Activated CD4-positive, alpha-beta memory T cell treated with anti-CD3 and anti-CD28 coated beads for 36 hours (primary cell): ENCODE measurements at regions not wholly inside any gene's neighbourhood (a gene's known extent, or its start where the extent isn't known, plus 50 kb on each side); places are given as distances from the start of the nearest gene placed in this dataset.
"Not testable (repeated sequence)": the region's sequence is repeated elsewhere in the genome, so short reads cannot be mapped to it uniquely, and the experiment has no call there.

Source experiments
- CTCF ChIA-PET: fragments of 350-600 bp; sonication (Branson Sonifier 250); formaldehyde crosslinking; loops from one replicate; lab custom pipeline; 2021; ENCODE audit warnings: antibody characterized with exemption, inconsistent platforms; lab: Charles Lee
- POLR2A ChIA-PET: fragments of 350-600 bp; sonication (Branson Sonifier 250); formaldehyde crosslinking; loops from one replicate; lab custom pipeline; 2021; ENCODE audit warnings: antibody characterized with exemption; lab: Charles Lee
- DNase-seq: peaks from one replicate; pipeline ENCODE4 v3.0.0-alpha.2; 2020
- H3K27ac Mint-ChIP-seq: one replicate; pipeline ENCODE4 v1.8.0; 2021; ENCODE audit warnings: mixed read lengths
- H3K27me3 Mint-ChIP-seq: one replicate; pipeline ENCODE4 v1.8.0; 2021; ENCODE audit warnings: mixed read lengths
- H3K36me3 Mint-ChIP-seq: one replicate; pipeline ENCODE4 v1.8.0; 2021; ENCODE audit warnings: mixed read lengths
- H3K4me1 Mint-ChIP-seq: one replicate; pipeline ENCODE4 v1.8.0; 2021; ENCODE audit warnings: low read depth, mixed read lengths
- H3K4me3 Mint-ChIP-seq: one replicate; pipeline ENCODE4 v1.8.0; 2021; ENCODE audit warnings: mild to moderate bottlenecking, mixed read lengths
- H3K9me3 Mint-ChIP-seq: one replicate; pipeline ENCODE4 v1.8.0; 2021; ENCODE audit warnings: mixed read lengths
- intact Hi-C: fragments of 100-400 bp; cut with micrococcal nuclease; formaldehyde crosslinking; loops from one replicate; pipeline ENCODE4 v1.15.1; 2023

DNA sequence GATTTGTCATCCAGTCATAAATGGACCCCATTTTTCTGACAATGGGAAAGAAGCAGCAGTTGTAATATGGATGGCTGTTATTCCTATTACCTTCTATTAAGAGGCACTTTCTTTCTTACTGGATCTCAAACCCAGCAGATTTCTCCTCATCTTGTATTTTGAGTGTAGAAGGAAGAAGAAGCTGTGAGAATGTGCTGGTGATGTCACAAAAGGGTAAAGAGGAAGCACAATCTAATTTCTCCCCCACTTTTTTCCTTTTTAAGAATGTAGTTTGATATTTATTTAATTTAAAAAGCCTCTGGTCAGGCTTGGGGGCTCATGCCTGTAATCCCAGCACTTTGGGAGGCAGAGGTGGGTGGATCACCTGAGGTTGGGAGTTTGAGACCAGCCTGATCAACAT, 100.0 kb upstream of the JARID2 start:
- Mint-ChIP-seq H3K27ac (no peak overlapping the region), H3K36me3 (no peaks in the 10 kb centered on the region), H3K9me3 (no peaks in the 10 kb centered on the region), H3K4me3 (no peak overlapping the region), H3K4me1 (no peaks in the 10 kb centered on the region), H3K27me3 (no peaks in the 10 kb centered on the region)
- intact Hi-C loops, result no loop called here
- ChIA-PET CTCF (no interaction called here), POLR2A (no interaction called here)
- no peak for DNase-seq

DNA sequence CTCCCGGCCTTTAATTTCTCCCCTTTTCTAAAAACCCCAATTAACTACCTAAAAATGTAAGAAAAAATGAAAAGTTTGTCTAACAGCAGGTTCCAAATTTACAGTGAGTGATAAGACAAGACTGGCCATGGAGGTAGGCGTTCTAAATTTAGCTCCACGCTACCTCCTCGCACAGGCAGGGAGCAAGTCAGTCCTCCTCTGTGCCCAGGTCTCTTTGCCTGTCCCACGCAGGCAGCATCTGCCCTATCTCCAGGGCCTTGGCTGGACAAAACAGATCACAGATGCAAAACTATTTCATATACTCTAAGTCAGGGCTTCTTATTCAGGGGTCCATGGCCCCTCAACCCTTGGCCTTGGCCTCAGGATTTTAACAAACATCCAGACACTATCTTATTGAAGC, 98.0 kb upstream of the JARID2 start:
- DNase-seq, result no peak
- H3K27ac Mint-ChIP-seq, result no peak overlapping the region
- no peak overlapping the region for H3K4me3 Mint-ChIP-seq
- POLR2A ChIA-PET, result no interaction called here
- H3K36me3 Mint-ChIP-seq, result no peaks in the 10 kb centered on the region
- CTCF ChIA-PET, result no interaction called here
- no peaks in the 10 kb centered on the region for H3K4me1 Mint-ChIP-seq
- no peaks in the 10 kb centered on the region for H3K9me3 Mint-ChIP-seq
- intact Hi-C loops, result no loop called here
- H3K27me3 Mint-ChIP-seq, result no peaks in the 10 kb centered on the region

DNA sequence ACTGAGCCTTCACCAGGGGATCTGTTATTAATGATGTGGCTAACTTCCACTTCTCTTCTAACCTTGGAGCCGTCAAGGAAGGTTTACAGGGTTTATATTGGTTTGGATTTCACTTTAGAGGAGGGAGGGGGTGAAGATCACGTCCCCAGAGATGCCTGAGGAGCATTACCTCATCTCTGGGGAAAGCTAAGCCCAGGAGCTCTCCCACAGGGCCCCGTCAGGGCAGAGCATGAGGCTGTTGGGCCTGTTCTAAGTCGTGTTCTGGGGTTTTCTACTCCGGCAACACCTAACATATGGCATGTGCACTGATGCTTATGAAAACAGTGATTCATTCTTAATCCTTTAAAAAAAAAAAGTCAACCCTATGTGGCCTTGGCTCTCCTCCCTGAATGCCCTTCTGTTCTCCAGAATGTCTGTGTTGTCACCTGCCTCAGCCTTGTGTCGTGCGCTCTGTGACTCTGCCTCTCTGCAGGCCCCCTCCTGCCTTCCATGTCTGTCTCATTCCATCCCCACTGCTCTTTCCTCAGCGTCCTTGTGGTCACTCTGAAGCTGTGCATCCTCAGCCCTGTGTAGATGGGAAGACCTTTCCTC, 97.4 kb upstream of the JARID2 start:
- ChIA-PET CTCF (no interaction called here), POLR2A (no interaction called here)
- DNase-seq, result no peak
- Mint-ChIP-seq H3K4me3 (no peak overlapping the region), H3K36me3 (no peaks in the 10 kb centered on the region), H3K27me3 (no peaks in the 10 kb centered on the region), H3K4me1 (no peaks in the 10 kb centered on the region), H3K9me3 (no peaks in the 10 kb centered on the region), H3K27ac (no peak overlapping the region)
- intact Hi-C loops, result no loop called here

DNA sequence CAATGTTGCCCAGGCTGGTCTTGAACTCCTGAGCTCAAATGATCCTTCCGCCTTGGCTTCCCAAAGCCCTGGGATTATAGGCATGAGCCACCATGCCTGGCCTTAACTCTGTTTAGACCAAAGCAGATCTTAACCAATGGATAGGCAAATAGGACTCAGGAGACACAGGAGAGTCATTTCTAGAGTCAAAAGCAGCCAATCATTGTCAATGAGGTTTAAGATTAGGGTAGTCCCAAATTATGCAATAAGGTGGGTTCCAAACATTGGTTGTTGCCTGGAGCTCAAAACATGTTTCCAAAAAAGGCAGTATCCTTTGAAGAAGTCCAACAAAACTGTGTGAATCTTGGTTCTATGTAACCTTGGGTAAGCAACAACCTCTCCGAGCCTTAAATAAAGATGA, 95.7 kb upstream of the JARID2 start:
- Mint-ChIP-seq H3K36me3 (no peaks in the 10 kb centered on the region), H3K4me3 (no peak overlapping the region), H3K4me1 (no peaks in the 10 kb centered on the region), H3K27me3 (no peaks in the 10 kb centered on the region), H3K27ac (no peak overlapping the region), H3K9me3 (no peaks in the 10 kb centered on the region)
- DNase-seq, result no peak
- CTCF ChIA-PET, result no interaction called here
- intact Hi-C loops, result no loop called here
- POLR2A ChIA-PET, result no interaction called here

DNA sequence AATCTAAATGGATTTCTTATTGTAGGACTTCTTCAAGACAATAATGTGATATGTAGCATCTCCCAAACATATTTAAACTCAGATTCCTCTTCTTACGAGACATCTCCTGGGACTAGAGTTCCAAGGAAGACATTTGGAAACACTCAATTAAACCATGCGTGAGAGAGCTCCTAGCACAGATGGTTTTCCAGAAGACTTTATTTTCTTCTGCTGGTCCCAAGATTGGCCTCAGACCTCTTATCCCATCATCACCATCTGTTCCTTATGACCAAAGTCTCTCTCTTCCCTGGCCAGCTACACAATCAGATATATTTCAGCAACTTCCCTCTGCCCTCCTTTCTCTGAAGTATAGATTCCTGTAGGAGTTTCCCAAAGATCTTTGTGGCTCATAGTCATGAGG, 93.2 kb upstream of the JARID2 start:
- H3K36me3 Mint-ChIP-seq, result no peaks in the 10 kb centered on the region
- no peaks in the 10 kb centered on the region for H3K27me3 Mint-ChIP-seq
- no peak for DNase-seq
- H3K4me3 Mint-ChIP-seq, result no peak overlapping the region
- ChIA-PET CTCF (no interaction called here), POLR2A (no interaction called here)
- intact Hi-C loops, result no loop called here
- H3K4me1 Mint-ChIP-seq, result no peaks in the 10 kb centered on the region
- no peak overlapping the region for H3K27ac Mint-ChIP-seq
- H3K9me3 Mint-ChIP-seq, result no peaks in the 10 kb centered on the region

DNA sequence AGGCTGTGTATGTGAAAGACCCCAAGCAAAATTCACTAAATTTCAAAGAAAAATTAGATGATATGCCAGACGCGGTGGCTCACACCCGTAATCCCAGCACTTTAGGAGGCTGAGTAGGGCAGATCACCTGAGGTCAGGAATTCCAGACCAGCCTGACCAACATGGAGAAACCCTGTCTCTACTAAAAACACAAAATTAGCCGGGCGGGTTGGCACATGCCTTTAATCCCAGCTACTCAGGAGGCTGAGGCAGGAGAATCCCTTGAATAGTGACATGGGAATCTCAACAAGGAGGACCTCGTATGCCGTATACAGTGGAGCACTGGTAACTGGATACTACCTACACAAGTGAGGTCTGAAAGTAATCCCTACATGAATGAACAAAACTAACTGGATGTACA, 92.7 kb upstream of the JARID2 start:
- ChIA-PET CTCF (no interaction called here), POLR2A (no interaction called here)
- H3K4me3 Mint-ChIP-seq, result no peak overlapping the region
- DNase-seq, result no peak
- intact Hi-C loops, result no loop called here
- no peaks in the 10 kb centered on the region for H3K9me3 Mint-ChIP-seq
- H3K27me3 Mint-ChIP-seq, result no peaks in the 10 kb centered on the region
- H3K4me1 Mint-ChIP-seq, result no peaks in the 10 kb centered on the region
- no peaks in the 10 kb centered on the region for H3K36me3 Mint-ChIP-seq
- H3K27ac Mint-ChIP-seq, result no peak overlapping the region

DNA sequence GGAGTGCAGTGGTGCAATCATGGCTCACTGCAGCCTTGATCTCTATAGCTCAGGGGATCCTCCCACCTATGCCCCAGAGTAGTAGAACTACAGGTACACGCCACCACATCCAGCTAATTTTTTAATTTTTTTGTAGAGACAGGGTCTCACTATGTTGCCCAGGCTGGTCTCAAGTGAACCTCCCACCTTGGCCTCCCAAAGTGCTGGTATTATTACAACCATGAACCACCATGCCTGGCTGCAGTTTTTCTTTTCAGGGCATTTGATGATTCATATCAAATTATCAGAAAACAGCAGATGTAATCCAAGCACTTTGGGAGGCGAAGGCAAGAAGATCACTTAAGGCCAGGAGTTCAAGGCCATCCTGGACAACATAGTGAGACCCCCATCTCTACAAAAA, 88.4 kb upstream of the JARID2 start:
- no peak overlapping the region for H3K4me3 Mint-ChIP-seq
- CTCF ChIA-PET, result no interaction called here
- no peaks in the 10 kb centered on the region for H3K4me1 Mint-ChIP-seq
- no peak for DNase-seq
- POLR2A ChIA-PET, result no interaction called here
- intact Hi-C loops, result no loop called here
- no peaks in the 10 kb centered on the region for H3K36me3 Mint-ChIP-seq
- no peaks in the 10 kb centered on the region for H3K27me3 Mint-ChIP-seq
- H3K27ac Mint-ChIP-seq, result no peak overlapping the region
- H3K9me3 Mint-ChIP-seq, result no peaks in the 10 kb centered on the region

DNA sequence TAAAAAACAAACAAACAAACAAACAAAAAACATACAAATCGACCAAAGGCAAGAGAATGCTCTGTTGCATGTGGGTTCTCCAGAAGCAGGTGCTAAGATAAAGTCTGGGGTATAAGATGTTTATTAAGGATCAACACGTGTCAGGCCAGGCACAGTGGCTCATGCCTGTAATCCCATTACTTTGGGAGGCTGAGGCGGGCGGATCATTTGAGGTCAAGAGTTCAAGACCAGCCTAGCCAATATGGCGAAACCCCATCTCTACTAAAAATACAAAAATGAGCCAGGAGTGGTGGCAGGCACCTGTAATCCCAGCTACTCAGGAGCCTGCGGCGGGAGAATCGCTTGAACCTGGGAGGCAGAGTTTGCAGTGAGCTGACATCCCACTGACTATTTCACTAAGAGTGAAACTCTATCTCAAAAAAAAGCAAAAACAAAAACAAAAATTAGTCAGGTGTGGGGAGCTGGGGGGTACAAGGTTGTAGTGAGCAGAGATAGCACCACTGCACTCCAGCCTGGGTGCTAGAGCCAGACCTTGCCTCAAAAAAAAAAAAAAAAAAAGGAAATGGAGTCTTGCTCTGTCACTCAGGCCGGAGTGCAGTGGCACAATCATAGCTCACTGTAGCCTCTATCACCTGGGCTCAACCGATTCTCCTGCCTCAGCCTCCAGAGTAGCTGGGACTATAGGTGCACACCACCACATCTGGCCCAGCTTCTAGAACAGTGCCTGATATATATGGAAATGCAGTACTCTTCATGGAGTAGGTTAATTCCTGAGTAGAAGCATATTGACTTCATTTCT, 86.8 kb upstream of the JARID2 start:
- H3K4me3 Mint-ChIP-seq, result no peak overlapping the region

DNA sequence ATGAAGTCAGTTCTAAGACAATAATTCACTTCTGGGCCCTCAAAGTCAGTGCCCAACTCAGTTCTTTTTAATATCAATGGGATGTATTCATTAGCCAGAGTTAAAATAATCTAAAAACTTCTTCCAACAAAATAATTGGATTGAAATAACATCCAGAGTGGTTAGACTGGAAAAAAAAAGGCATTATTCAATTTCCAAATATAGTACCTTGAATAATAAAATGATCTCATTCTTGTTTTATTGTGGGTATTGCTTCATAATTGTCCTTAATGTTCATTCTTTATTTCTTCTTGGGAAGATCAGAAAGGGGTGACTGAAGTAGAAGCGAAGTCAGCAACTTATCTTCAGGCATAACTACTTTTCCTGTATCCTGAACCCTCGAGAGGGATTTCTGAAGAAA, 85.1 kb upstream of the JARID2 start:
- CTCF ChIA-PET, result no interaction called here
- intact Hi-C loops, result no loop called here

More for the DNA sequence above, 86.8 kb upstream of the JARID2 start:
- H3K9me3 Mint-ChIP-seq, result no peaks in the 10 kb centered on the region
- no peaks in the 10 kb centered on the region for H3K4me1 Mint-ChIP-seq
- intact Hi-C loops, result no loop called here
- CTCF ChIA-PET, result no interaction called here
- POLR2A ChIA-PET, result no interaction called here
- H3K36me3 Mint-ChIP-seq, result no peaks in the 10 kb centered on the region
- no peak overlapping the region for H3K27ac Mint-ChIP-seq
- no peak for DNase-seq
- no peaks in the 10 kb centered on the region for H3K27me3 Mint-ChIP-seq

DNA sequence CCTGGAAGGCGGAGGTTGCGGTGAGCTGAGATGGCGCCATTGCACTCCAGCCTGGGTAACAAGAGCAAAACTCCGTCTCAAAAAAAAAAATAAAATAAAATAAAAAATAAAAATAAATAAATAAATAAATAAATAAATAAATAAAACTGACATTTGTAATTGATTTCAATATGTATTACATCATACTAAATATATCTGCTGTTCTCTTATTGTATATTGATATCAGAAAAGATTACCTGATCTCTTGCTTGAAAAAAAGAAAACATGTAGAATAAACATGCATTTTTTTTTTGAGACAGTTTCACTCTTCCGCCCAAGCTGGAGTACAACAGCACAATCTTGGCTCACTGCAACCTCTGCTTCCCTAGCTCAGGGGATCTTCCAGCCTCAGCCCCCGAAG, 81.0 kb upstream of the JARID2 start:
- DNase-seq, POLR2A ChIA-PET, H3K27me3 Mint-ChIP-seq, H3K4me3 Mint-ChIP-seq, intact Hi-C loops, H3K27ac Mint-ChIP-seq, H3K36me3 Mint-ChIP-seq, H3K9me3 Mint-ChIP-seq, H3K4me1 Mint-ChIP-seq: not testable (repeated sequence)
- CTCF ChIA-PET, result interaction anchor here (0.6 kb wide), 1 partner anchor 21 kb away, joined by 3 read pairs; no protein-coding TSS in a partner anchor

More for the DNA sequence above, 85.1 kb upstream of the JARID2 start:
- Mint-ChIP-seq H3K27me3 (no peaks in the 10 kb centered on the region), H3K4me3 (no peak overlapping the region), H3K27ac (no peak overlapping the region), H3K9me3 (no peaks in the 10 kb centered on the region), H3K36me3 (no peaks in the 10 kb centered on the region), H3K4me1 (no peaks in the 10 kb centered on the region)
- POLR2A ChIA-PET, result no interaction called here
- no peak for DNase-seq

DNA sequence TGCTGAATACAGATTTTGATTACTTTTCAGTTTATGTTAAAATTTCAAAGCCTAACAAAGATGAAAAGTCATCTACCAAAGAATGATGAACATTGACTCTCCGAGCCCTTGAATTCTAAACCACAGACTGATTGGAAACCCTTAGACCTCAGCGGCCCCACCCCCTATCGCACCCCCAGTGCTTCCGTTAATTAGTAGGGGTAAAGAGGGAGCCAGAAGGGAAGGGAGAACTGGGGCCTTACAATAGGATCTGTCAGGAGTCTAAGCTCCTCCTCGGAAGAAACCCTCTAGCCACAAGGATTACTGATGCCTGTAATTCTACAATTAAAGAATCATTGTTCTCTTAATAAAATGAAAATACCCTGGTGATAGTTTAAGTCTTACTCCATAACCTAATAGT, 79.7 kb upstream of the JARID2 start:
- no peak for DNase-seq
- POLR2A ChIA-PET, result no interaction called here
- intact Hi-C loops, result no loop called here
- H3K36me3 Mint-ChIP-seq, result no peaks in the 10 kb centered on the region
- CTCF ChIA-PET, result no interaction called here
- H3K9me3 Mint-ChIP-seq, result no peaks in the 10 kb centered on the region
- peaks cover 1% of the 10 kb centered on the region for H3K27me3 Mint-ChIP-seq
- H3K4me1 Mint-ChIP-seq, result peaks cover 4% of the 10 kb centered on the region
- H3K4me3 Mint-ChIP-seq, result no peak overlapping the region
- H3K27ac Mint-ChIP-seq, result no peak overlapping the region

DNA sequence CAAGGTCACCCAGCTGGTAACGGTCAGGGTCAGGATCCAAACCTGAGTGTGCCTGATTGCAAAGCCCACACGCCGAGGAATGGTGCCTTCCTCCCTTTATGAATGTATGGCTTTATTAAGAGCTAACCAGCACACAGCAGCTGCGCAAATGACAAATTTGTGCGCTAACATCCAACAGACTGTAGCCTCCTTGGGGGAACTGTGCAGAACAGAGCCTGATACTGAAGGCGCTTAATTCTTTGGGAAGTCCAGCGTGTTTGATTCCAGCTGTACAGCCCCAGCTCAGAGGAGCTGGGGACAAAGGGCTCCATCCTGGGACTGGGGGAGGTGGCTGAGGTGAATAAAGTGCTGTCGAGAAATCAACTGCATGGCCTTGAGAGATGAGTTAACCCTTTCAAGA, 75.7 kb upstream of the JARID2 start:
- no peak overlapping the region for H3K4me3 Mint-ChIP-seq
- no peaks in the 10 kb centered on the region for H3K9me3 Mint-ChIP-seq
- H3K27me3 Mint-ChIP-seq, result peaks cover 1% of the 10 kb centered on the region
- DNase-seq, result no peak
- intact Hi-C loops, result loop anchor here (2.0 kb wide), 1 partner anchor 15 kb away; no protein-coding TSS in a partner anchor
- no peak overlapping the region for H3K27ac Mint-ChIP-seq
- H3K4me1 Mint-ChIP-seq, result peaks cover 8% of the 10 kb centered on the region
- ChIA-PET CTCF (interaction anchor here (0.8 kb wide), 1 partner anchor 452 kb away, joined by 3 read pairs; no protein-coding TSS in a partner anchor), POLR2A (no interaction called here)
- no peaks in the 10 kb centered on the region for H3K36me3 Mint-ChIP-seq

DNA sequence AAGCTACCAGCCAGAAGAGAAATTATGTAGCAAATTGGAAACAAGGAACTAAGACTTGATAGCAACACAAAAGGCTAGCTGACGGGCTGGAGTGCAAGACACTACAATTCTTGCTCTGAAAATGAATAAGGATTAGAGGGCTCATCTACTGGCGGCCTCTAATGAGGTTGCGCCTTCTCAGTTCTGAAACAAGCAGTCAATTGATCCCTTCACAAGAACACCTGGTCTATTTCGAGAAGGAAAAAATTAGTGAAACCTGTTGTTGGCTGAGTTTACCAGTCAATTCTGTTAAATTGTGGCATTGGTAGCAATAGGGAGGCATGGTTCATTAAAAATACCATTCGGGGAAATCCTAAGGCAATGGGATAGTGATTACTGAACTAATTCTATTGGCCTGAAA, 74.8 kb upstream of the JARID2 start:
- peak; percentile 36 for DNase-seq
- Mint-ChIP-seq H3K4me3 (no peak overlapping the region), H3K36me3 (no peaks in the 10 kb centered on the region), H3K4me1 (peaks cover 8% of the 10 kb centered on the region), H3K9me3 (no peaks in the 10 kb centered on the region), H3K27me3 (peaks cover 1% of the 10 kb centered on the region), H3K27ac (no peak overlapping the region)
- ChIA-PET POLR2A (no interaction called here), CTCF (interaction anchor here (0.8 kb wide), 1 partner anchor 22 kb away, joined by 3 read pairs; no protein-coding TSS in a partner anchor)
- intact Hi-C loops, result loop anchor here (2.0 kb wide), 1 partner anchor 14 kb away; no protein-coding TSS in a partner anchor
